Neural cell (in vitro differentiated cells): ENCODE measurements at regions not wholly inside any gene's neighbourhood (a gene's known extent, or its start where the extent isn't known, plus 50 kb on each side); places are given as distances from the start of the nearest gene placed in this dataset.

Experiments
- H2AFZ ChIP-seq: fragments of 200-600, 300-800 bp; sonication (generic), shearing (Covaris generic); 2 replicates; pipeline ENCODE4 v1.6.0; 2014; ENCODE audit warnings: low read depth, mild to moderate bottlenecking, antibody characterized with exemption, low read length, moderate library complexity
- H3F3A ChIP-seq: fragments of 200-600 bp; shearing (Covaris generic); 2 replicates; pipeline ENCODE4 v1.6.1; 2016; ENCODE audit warnings: mild to moderate bottlenecking, moderate library complexity, mixed read lengths, antibody characterized with exemption, low read length; ENCODE audit not compliant: insufficient read depth, poor library complexity, severe bottlenecking
- H3K27ac ChIP-seq: fragments of 200-600, 300-800 bp; sonication (generic), shearing (Covaris generic); 2 replicates; pipeline ENCODE4 v1.5.1; 2014; ENCODE audit warnings: mild to moderate bottlenecking, low read length, moderate library complexity
- H3K27me3 ChIP-seq: fragments of 300-800, 200-600 bp; sonication (generic), shearing (Covaris generic); 2 replicates; pipeline ENCODE4 v1.6.0; 2014; ENCODE audit warnings: mild to moderate bottlenecking, low read depth, low read length, moderate library complexity; ENCODE audit not compliant: insufficient read depth
- H3K36me3 ChIP-seq: fragments of 300-800, 200-600 bp; sonication (generic), shearing (Covaris generic); 2 replicates; pipeline ENCODE4 v1.5.1; 2014; ENCODE audit warnings: mild to moderate bottlenecking, antibody characterized with exemption, low read length, moderate library complexity; ENCODE audit not compliant: insufficient read depth
- H3K4me2 ChIP-seq: fragments of 300-800, 200-600 bp; sonication (generic), shearing (Covaris generic); 2 replicates; pipeline ENCODE4 v1.6.0; 2014; ENCODE audit warnings: mild to moderate bottlenecking, low read length
- H3K4me3 ChIP-seq: fragments of 300-800, 200-600 bp; sonication (generic), shearing (Covaris generic); 2 replicates; pipeline ENCODE4 v1.5.1; 2014; ENCODE audit warnings: mild to moderate bottlenecking, low read length, moderate library complexity
- H3K79me2 ChIP-seq: fragments of 200-600 bp; shearing (Covaris generic); replicated peaks from 2 replicates; pipeline ENCODE4 v1.6.0; 2014; ENCODE audit warnings: mild to moderate bottlenecking, low read length, moderate library complexity; ENCODE audit not compliant: insufficient read depth
- H3K9ac ChIP-seq: fragments of 300-800, 200-600 bp; sonication (generic), shearing (Covaris generic); 2 replicates; pipeline ENCODE4 v1.6.1; 2016; ENCODE audit warnings: mild to moderate bottlenecking, low read length, mixed read lengths
- H3K9me2 ChIP-seq: fragments of 200-600 bp; shearing (Covaris generic); 2 replicates; pipeline ENCODE4 v1.6.1; 2016; ENCODE audit warnings: mild to moderate bottlenecking, low read length, mixed read lengths; ENCODE audit not compliant: insufficient read depth
- H3K9me3 ChIP-seq: fragments of 200-600, 300-800 bp; sonication (generic), shearing (Covaris generic); 2 replicates; pipeline ENCODE4 v1.6.1; 2016; ENCODE audit warnings: mild to moderate bottlenecking, mixed run types, low read length, moderate library complexity, mixed read lengths
- H4K20me1 ChIP-seq: fragments of 200-600 bp; shearing (Covaris generic); 2 replicates; pipeline ENCODE4 v1.6.1; 2016; ENCODE audit warnings: mild to moderate bottlenecking, mixed run types; ENCODE audit not compliant: insufficient read depth
- EP300 ChIP-seq: fragments of 450-650 bp; conservative IDR thresholded peaks from 2 replicates; pipeline ENCODE4 v1.6.1; 2014; ENCODE audit warnings: antibody characterized with exemption, mild to moderate bottlenecking, moderate library complexity; ENCODE audit not compliant: poor library complexity, severe bottlenecking
- EZH2 ChIP-seq: fragments of 200-600, 300-800 bp; shearing (Covaris generic), sonication (generic); IDR thresholded peaks from 2 replicates; pipeline ENCODE4 v1.6.1; 2014; ENCODE audit warnings: antibody characterized with exemption, low read length, borderline replicate concordance, mild to moderate bottlenecking; ENCODE audit not compliant: insufficient read depth, poor library complexity, severe bottlenecking
- MXI1 ChIP-seq: fragments of 450-650 bp; conservative IDR thresholded peaks from 2 replicates; pipeline ENCODE4 v1.6.1; 2014; ENCODE audit warnings: antibody characterized with exemption, mild to moderate bottlenecking; ENCODE audit not compliant: poor library complexity, severe bottlenecking
- POLR2AphosphoS5 ChIP-seq: IDR thresholded peaks from 2 replicates; pipeline ENCODE4 v1.6.1; 2012
- RAD21 ChIP-seq: fragments of 450-650 bp; conservative IDR thresholded peaks from 2 replicates; pipeline ENCODE4 v1.6.1; 2014; ENCODE audit warnings: antibody characterized with exemption, mild to moderate bottlenecking, moderate library complexity
- SMC3 ChIP-seq: fragments of 450-650 bp; conservative IDR thresholded peaks from 2 replicates; pipeline ENCODE4 v1.6.1; 2014; ENCODE audit warnings: antibody characterized with exemption, mild to moderate bottlenecking, moderate library complexity; ENCODE audit not compliant: poor library complexity
- TAF1 ChIP-seq: IDR thresholded peaks from 2 replicates; pipeline ENCODE4 v1.6.1; 2012; ENCODE audit warnings: low read depth
- TF ChIP-seq, protein P1 (sequence below): fragments of 450-650 bp; IDR thresholded peaks from 2 replicates; pipeline ENCODE4 v1.5.1; 2014; ENCODE audit warnings: antibody characterized with exemption, mild to moderate bottlenecking, moderate library complexity; ENCODE audit not compliant: poor library complexity, severe bottlenecking

GRCh38 chr21:41674402-41674801 lies 92.5 kb downstream of the RIPK4 start:
- no peak overlapping the region for H3K27ac ChIP-seq
- H3K4me3 ChIP-seq: no peak overlapping the region
- no peaks in the 10 kb centered on the region for H3K27me3 ChIP-seq
- H3K4me2 ChIP-seq: no peak overlapping the region
- TF ChIP-seq EP300 (peak; percentile 67), EZH2 (no peak), POLR2AphosphoS5 (no peak), TAF1 (no peak)
- no peaks in the 10 kb centered on the region for H3K9me2 ChIP-seq
- H4K20me1 ChIP-seq: no peaks in the 10 kb centered on the region
- H3K79me2 ChIP-seq: no peaks in the 10 kb centered on the region
- H3K9me3 ChIP-seq: peaks cover 4% of the 10 kb centered on the region
- H2AFZ ChIP-seq: no peak overlapping the region
- no peaks in the 10 kb centered on the region for H3K36me3 ChIP-seq
- no peak overlapping the region for H3K9ac ChIP-seq
- no peaks in the 10 kb centered on the region for H3F3A ChIP-seq

DNA sequence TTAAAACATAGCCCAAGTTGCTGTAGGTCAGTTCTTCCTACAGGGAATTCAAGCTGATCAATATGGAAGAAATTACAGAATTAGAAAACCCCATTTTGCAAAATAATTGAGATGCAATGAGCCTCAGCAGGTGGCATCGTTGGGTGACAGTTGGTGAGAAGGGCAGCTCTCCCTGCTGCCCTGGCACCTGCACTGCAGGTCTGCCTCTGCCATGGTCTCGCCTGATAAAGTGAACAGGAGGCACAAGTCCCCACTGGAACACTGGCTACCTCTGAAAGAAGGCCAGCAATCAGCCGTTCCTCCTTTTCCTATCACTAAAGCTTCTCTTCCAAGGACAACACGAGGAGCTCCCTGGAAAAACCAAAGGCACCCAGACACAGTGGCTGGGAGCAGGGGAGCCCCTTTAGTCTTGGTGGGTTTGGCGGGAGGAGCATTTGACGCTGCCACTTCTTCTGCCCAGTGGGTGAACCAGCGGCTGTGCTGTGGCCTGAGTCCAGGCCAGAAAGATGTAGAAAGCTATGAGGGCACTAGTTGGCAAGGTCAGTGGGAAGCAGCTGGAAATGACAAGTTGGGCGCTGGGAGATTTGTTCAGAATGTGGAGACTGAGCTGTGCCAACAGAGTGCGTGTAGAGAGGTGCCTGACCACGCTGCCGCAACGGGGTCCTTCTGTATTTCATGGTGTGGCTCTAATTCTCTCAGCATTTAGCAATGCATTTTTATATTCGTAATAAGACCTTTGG lies 93.1 kb downstream of the RIPK4 start:
- no peak overlapping the region for H3K9ac ChIP-seq
- peaks cover 4% of the 10 kb centered on the region for H3K9me3 ChIP-seq
- H3K4me2 ChIP-seq: no peak overlapping the region
- H3K36me3 ChIP-seq: no peaks in the 10 kb centered on the region
- TF ChIP-seq, protein P1, sequence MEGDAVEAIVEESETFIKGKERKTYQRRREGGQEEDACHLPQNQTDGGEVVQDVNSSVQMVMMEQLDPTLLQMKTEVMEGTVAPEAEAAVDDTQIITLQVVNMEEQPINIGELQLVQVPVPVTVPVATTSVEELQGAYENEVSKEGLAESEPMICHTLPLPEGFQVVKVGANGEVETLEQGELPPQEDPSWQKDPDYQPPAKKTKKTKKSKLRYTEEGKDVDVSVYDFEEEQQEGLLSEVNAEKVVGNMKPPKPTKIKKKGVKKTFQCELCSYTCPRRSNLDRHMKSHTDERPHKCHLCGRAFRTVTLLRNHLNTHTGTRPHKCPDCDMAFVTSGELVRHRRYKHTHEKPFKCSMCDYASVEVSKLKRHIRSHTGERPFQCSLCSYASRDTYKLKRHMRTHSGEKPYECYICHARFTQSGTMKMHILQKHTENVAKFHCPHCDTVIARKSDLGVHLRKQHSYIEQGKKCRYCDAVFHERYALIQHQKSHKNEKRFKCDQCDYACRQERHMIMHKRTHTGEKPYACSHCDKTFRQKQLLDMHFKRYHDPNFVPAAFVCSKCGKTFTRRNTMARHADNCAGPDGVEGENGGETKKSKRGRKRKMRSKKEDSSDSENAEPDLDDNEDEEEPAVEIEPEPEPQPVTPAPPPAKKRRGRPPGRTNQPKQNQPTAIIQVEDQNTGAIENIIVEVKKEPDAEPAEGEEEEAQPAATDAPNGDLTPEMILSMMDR: no peak
- no peaks in the 10 kb centered on the region for H4K20me1 ChIP-seq
- H3K27me3 ChIP-seq: no peaks in the 10 kb centered on the region
- no peaks in the 10 kb centered on the region for H3K9me2 ChIP-seq
- no peak overlapping the region for H3K27ac ChIP-seq
- no peaks in the 10 kb centered on the region for H3F3A ChIP-seq
- H3K79me2 ChIP-seq: no peaks in the 10 kb centered on the region
- no peak overlapping the region for H3K4me3 ChIP-seq
- no peak overlapping the region for H2AFZ ChIP-seq

DNA sequence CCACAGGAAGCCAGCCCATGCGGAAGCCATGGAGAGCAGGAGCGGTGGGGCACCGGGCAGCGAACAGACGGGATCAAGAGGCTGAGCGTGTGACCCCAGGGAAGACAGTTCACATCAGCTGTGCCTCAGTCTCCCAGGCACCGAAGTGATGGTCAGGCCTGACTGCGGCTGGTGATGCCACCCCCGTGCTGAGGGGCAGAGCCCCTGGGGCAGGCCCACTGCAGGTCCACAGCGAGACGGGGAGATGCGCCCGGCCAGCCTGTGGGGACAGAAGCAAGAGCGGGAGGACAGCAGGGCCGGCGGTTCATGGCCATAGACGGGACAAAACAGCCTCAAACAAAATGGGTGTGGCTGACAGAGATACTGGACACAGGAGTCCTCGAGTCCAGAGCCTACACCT lies 93.8 kb downstream of the RIPK4 start:
- H3K4me3 ChIP-seq: no peak overlapping the region
- peaks cover 4% of the 10 kb centered on the region for H3K9me3 ChIP-seq
- H3K9ac ChIP-seq: no peak overlapping the region
- no peak overlapping the region for H3K27ac ChIP-seq
- no peak overlapping the region for H3K4me2 ChIP-seq
- no peak overlapping the region for H2AFZ ChIP-seq
- H3K36me3 ChIP-seq: no peaks in the 10 kb centered on the region
- H4K20me1 ChIP-seq: no peaks in the 10 kb centered on the region
- no peaks in the 10 kb centered on the region for H3K79me2 ChIP-seq
- H3F3A ChIP-seq: no peaks in the 10 kb centered on the region
- H3K27me3 ChIP-seq: no peaks in the 10 kb centered on the region
- H3K9me2 ChIP-seq: no peaks in the 10 kb centered on the region
- TF ChIP-seq EZH2 (no peak), POLR2AphosphoS5 (no peak), MXI1 (no peak), EP300 (no peak), RAD21 (no peak), SMC3 (no peak), TAF1 (no peak)
- TF ChIP-seq, protein P1: no peak
